B cell (primary cell): ENCODE measurements at regions not wholly inside any gene's neighbourhood (a gene's known extent, or its start where the extent isn't known, plus 50 kb on each side); places are given as distances from the start of the nearest gene placed in this dataset.

ENCODE experiments used
- ATAC-seq: fragments of 200-7000 bp; cut with Tn5 transposase; one replicate; pipeline ENCODE4 v1.10.0; 2021; ENCODE audit warnings: low read depth, mild to moderate bottlenecking, moderate number of reproducible peaks, moderate library complexity
- CTCF ChIA-PET: fragments of 350-600 bp; sonication (Branson Sonifier 250); formaldehyde crosslinking; loops from one replicate; lab custom pipeline; 2021; ENCODE audit warnings: antibody characterized with exemption, inconsistent platforms; lab: Charles Lee
- POLR2A ChIA-PET: fragments of 350-600 bp; sonication (Branson Sonifier 250); formaldehyde crosslinking; loops from one replicate; lab custom pipeline; 2021; ENCODE audit warnings: antibody characterized with exemption; lab: Charles Lee
- DNase-seq: peaks from one replicate; pipeline ENCODE4 v3.0.0; 2013
- H2AFZ ChIP-seq: 2 replicates; pipeline ENCODE4 v1.6.1; 2012; ENCODE audit warnings: mild to moderate bottlenecking, low read depth, low read length; ENCODE audit not compliant: insufficient read depth, poor library complexity, severe bottlenecking
- H3K27ac ChIP-seq, 2 donors: 1 replicate in 1 of 2; 2 replicates in 1 of 2; pipeline ENCODE4 v1.5.1; 2012 to 2013; ENCODE audit warnings: low read length in 2 of 2, mild to moderate bottlenecking in 2 of 2, moderate library complexity in 1 of 2
- H3K27me3 ChIP-seq, 4 experiments: fragments of 200-600 bp in 1 of 4; sonication (generic) in 1 of 4; replicated peaks in 1 of 4; 1 replicate in 2 of 4; 2 replicates in 2 of 4; pipeline versions ENCODE4 v1.6.1 to v1.7.0; 2013 to 2016; ENCODE audit warnings: low read length in 3 of 4, mild to moderate bottlenecking in 2 of 4, mixed read lengths in 1 of 4, moderate library complexity in 1 of 4; ENCODE audit not compliant: insufficient read depth in 4 of 4, control insufficient read depth in 3 of 4; ENCODE audit errors: control extremely low read depth in 1 of 4
- H3K36me3 ChIP-seq, 2 experiments: replicated peaks in 1 of 2; 1 replicate in 1 of 2; 2 replicates in 1 of 2; pipeline versions ENCODE4 v1.6.1 to v1.7.1; 2013; ENCODE audit warnings: low read length in 1 of 2; ENCODE audit not compliant: insufficient read depth in 2 of 2, control insufficient read depth in 1 of 2; ENCODE audit errors: control extremely low read depth in 1 of 2, extremely low read depth in 1 of 2
- H3K4me1 ChIP-seq, 2 donors: fragments of 200-600 bp in 1 of 2; sonication (generic) in 1 of 2; 1 replicate in 1 of 2; 2 replicates in 1 of 2; pipeline versions ENCODE4 v1.5.1 to v1.6.1; 2013 to 2017; ENCODE audit warnings: low read length in 2 of 2; ENCODE audit not compliant: control insufficient read depth in 2 of 2, insufficient read depth in 2 of 2
- H3K4me2 ChIP-seq: replicated peaks from 2 replicates; pipeline ENCODE3; 2012; ENCODE audit warnings: mild to moderate bottlenecking, low read depth, low read length; ENCODE audit not compliant: poor library complexity, severe bottlenecking
- H3K4me3 ChIP-seq, 5 experiments: fragments of 200-600 bp in 1 of 5; sonication (generic) in 1 of 5; 1 replicate in 3 of 5; 2 replicates in 2 of 5; pipeline versions ENCODE4 v1.5.1 to v1.7.0; 2011 to 2016; ENCODE audit warnings: low read length in 4 of 5, mild to moderate bottlenecking in 4 of 5, low read depth in 2 of 5, control low read depth in 1 of 5, moderate library complexity in 1 of 5; ENCODE audit not compliant: insufficient read depth in 1 of 5; ENCODE audit errors: control extremely low read depth in 1 of 5, extremely low read depth in 1 of 5
- H3K79me2 ChIP-seq: fragments of 200-600 bp; sonication (generic); one replicate; pipeline ENCODE4 v1.6.0; 2016; ENCODE audit warnings: low read length; ENCODE audit not compliant: control insufficient read depth, insufficient read depth
- H3K9ac ChIP-seq: fragments of 200-600 bp; sonication (generic); 2 replicates; pipeline ENCODE4 v1.6.1; 2017; ENCODE audit warnings: mild to moderate bottlenecking, low read length, moderate library complexity
- H3K9me3 ChIP-seq, 3 donors: one replicate each; pipeline versions ENCODE4 v1.6.1 to v1.7.1; 2013; ENCODE audit warnings: low read length in 2 of 3; ENCODE audit not compliant: control insufficient read depth in 2 of 3, insufficient read depth in 1 of 3; ENCODE audit errors: control extremely low read depth in 1 of 3
- H4K20me1 ChIP-seq: 2 replicates; pipeline ENCODE4 v1.6.0; 2012; ENCODE audit warnings: mild to moderate bottlenecking, low read length; ENCODE audit not compliant: insufficient read depth, control insufficient read depth, poor library complexity, severe bottlenecking
- H3K27ac Mint-ChIP-seq: one replicate; pipeline ENCODE4 v1.8.0; 2021; ENCODE audit warnings: mixed read lengths
- H3K27me3 Mint-ChIP-seq: one replicate; pipeline ENCODE4 v1.8.0; 2021; ENCODE audit warnings: mixed read lengths
- H3K4me1 Mint-ChIP-seq: one replicate; pipeline ENCODE4 v1.8.0; 2021; ENCODE audit warnings: mixed read lengths
- H3K4me3 Mint-ChIP-seq: one replicate; pipeline ENCODE4 v1.8.0; 2021; ENCODE audit warnings: mixed read lengths
- H3K9me3 Mint-ChIP-seq: one replicate; pipeline ENCODE4 v1.8.0; 2022; ENCODE audit warnings: mixed read lengths; ENCODE audit not compliant: insufficient read depth
- CTCF ChIP-seq: fragments of 200-600 bp; IDR thresholded peaks from one replicate; pipeline ENCODE4 v1.8.0; 2022; ENCODE audit warnings: antibody characterized with exemption, mild to moderate bottlenecking
- EZH2 ChIP-seq: IDR thresholded peaks from 2 replicates; pipeline ENCODE4 v1.6.1; 2012; ENCODE audit warnings: borderline replicate concordance, low read depth, mild to moderate bottlenecking, moderate library complexity, low read length; ENCODE audit not compliant: insufficient read depth, poor library complexity, severe bottlenecking
- WGBS: methylation state at CpG from one replicate; pipeline ENCODE4 v1.1.5; 2013; ENCODE audit warnings: missing lambda C conversion rate; ENCODE audit not compliant: insufficient coverage; 5-methylcytosine and 5-hydroxymethylcytosine counted together
- intact Hi-C: fragments of 100-400 bp; cut with micrococcal nuclease; formaldehyde crosslinking; loops from one replicate; pipeline ENCODE4 v1.10.0; 2022

- no peaks in the 10 kb centered on the region for H3K36me3 ChIP-seq
- H3K4me3 Mint-ChIP-seq = no peak overlapping the region
- TF ChIP-seq EZH2 (no peak), CTCF (no peak)
- POLR2A ChIA-PET = no interaction called here
- CTCF ChIA-PET = no interaction called here
- ATAC-seq (no peak), DNase-seq (no peak)
- H3K9me3 ChIP-seq = no peaks in the 10 kb centered on the region
- no peak overlapping the region for H3K9ac ChIP-seq
- no peaks in the 10 kb centered on the region for H4K20me1 ChIP-seq
- H3K79me2 ChIP-seq = no peaks in the 10 kb centered on the region
- intact Hi-C loops = no loop called here
- H3K27ac Mint-ChIP-seq = no peak overlapping the region
- H3K27me3 ChIP-seq = no peaks in the 10 kb centered on the region
- H3K4me3 ChIP-seq = no peak overlapping the region
- H3K4me1 ChIP-seq = no peaks in the 10 kb centered on the region
- H3K27ac ChIP-seq = no peak overlapping the region
- whole genome bisulfite sequencing = 100% methylated on average over 1 of the region's 2 CpGs
- H3K4me1 Mint-ChIP-seq = no peaks in the 10 kb centered on the region
- no peaks in the 10 kb centered on the region for H3K27me3 Mint-ChIP-seq
- H2AFZ ChIP-seq = no peak overlapping the region
- H3K4me2 ChIP-seq = no peak overlapping the region
- H3K9me3 Mint-ChIP-seq = peaks cover 3% of the 10 kb centered on the region
These were observed 230.3 kb upstream of the ESRRG start for GRCh38 chr1:216953495-216953894.

- intact Hi-C loops = no loop called here
- H2AFZ ChIP-seq = no peak overlapping the region
- H3K4me1 ChIP-seq = no peaks in the 10 kb centered on the region
- no peaks in the 10 kb centered on the region for H3K79me2 ChIP-seq
- H3K9me3 ChIP-seq = no peaks in the 10 kb centered on the region
- no peaks in the 10 kb centered on the region for H3K4me1 Mint-ChIP-seq
- ATAC-seq (no peak), DNase-seq (no peak)
- no peaks in the 10 kb centered on the region for H3K27me3 ChIP-seq
- H4K20me1 ChIP-seq = no peaks in the 10 kb centered on the region
- no peak overlapping the region for H3K4me3 ChIP-seq
- H3K27ac Mint-ChIP-seq = no peak overlapping the region
- TF ChIP-seq CTCF (no peak), EZH2 (no peak)
- no peak overlapping the region for H3K4me2 ChIP-seq
- CTCF ChIA-PET = no interaction called here
- H3K4me3 Mint-ChIP-seq = no peak overlapping the region
- no peaks in the 10 kb centered on the region for H3K36me3 ChIP-seq
- no peak overlapping the region for H3K9ac ChIP-seq
- 88% methylated on average over 4 of the region's 6 CpGs for WGBS
- H3K27ac ChIP-seq = no peak overlapping the region
- peaks cover 3% of the 10 kb centered on the region for H3K9me3 Mint-ChIP-seq
- POLR2A ChIA-PET = no interaction called here
- H3K27me3 Mint-ChIP-seq = no peaks in the 10 kb centered on the region
These were observed 229.6 kb upstream of the ESRRG start for GRCh38 chr1:216952864-216953263.
